WTC11 (cell line): ENCODE measurements at regions not wholly inside any gene's neighbourhood (a gene's known extent, or its start where the extent isn't known, plus 50 kb on each side); places are given as distances from the start of the nearest gene placed in this dataset.

Experiments
- CREB1 ChIP-seq: sonication (generic); formaldehyde crosslinking; IDR thresholded peaks from 2 replicates; pipeline ENCODE4 v1.8.0; 2023; ENCODE audit warnings: mild to moderate bottlenecking, missing genetic modification reagents
- ELF4 ChIP-seq: sonication (generic); formaldehyde crosslinking; IDR thresholded peaks from 2 replicates; pipeline ENCODE4 v1.8.1; 2022; ENCODE audit warnings: low read depth, mild to moderate bottlenecking, moderate library complexity, missing genetic modification reagents
- ESRRA ChIP-seq: sonication (generic); formaldehyde crosslinking; IDR thresholded peaks from 2 replicates; pipeline ENCODE4 v1.8.1; 2022; ENCODE audit warnings: mild to moderate bottlenecking, missing genetic modification reagents, borderline replicate concordance
- IRF1 ChIP-seq: sonication (generic); formaldehyde crosslinking; IDR thresholded peaks from 2 replicates; pipeline ENCODE4 v1.8.0; 2023; ENCODE audit warnings: missing genetic modification reagents
- JUN ChIP-seq: sonication (generic); formaldehyde crosslinking; IDR thresholded peaks from 2 replicates; pipeline ENCODE4 v1.8.0; 2023; ENCODE audit warnings: mild to moderate bottlenecking, missing genetic modification reagents
- PREB ChIP-seq: sonication (generic); formaldehyde crosslinking; IDR thresholded peaks from 2 replicates; pipeline ENCODE4 v1.8.1; 2022; ENCODE audit warnings: mild to moderate bottlenecking, missing genetic modification reagents, moderate library complexity, borderline replicate concordance
- SP1 ChIP-seq: sonication (generic); formaldehyde crosslinking; conservative IDR thresholded peaks from 2 replicates; pipeline ENCODE4 v1.8.1; 2022; ENCODE audit warnings: missing genetic modification reagents
- TP53 ChIP-seq: sonication (generic); formaldehyde crosslinking; IDR thresholded peaks from 2 replicates; pipeline ENCODE4 v1.8.1; 2023; ENCODE audit warnings: mild to moderate bottlenecking, missing genetic modification reagents
- TF ChIP-seq, protein P1 (sequence below): fragments of 200-600 bp; IDR thresholded peaks from 2 replicates; pipeline ENCODE4 v1.8.0; 2022; ENCODE audit warnings: antibody characterized with exemption
- TF ChIP-seq, protein P2 (sequence below): sonication (generic); formaldehyde crosslinking; IDR thresholded peaks from 2 replicates; pipeline ENCODE4 v1.8.0; 2022; ENCODE audit warnings: mild to moderate bottlenecking, missing genetic modification reagents
- TF ChIP-seq, protein P3 (sequence below): sonication (generic); formaldehyde crosslinking; IDR thresholded peaks from 2 replicates; pipeline ENCODE4 v1.8.1; 2022; ENCODE audit warnings: mild to moderate bottlenecking, moderate library complexity, missing genetic modification reagents

- TF ChIP-seq, protein P1, sequence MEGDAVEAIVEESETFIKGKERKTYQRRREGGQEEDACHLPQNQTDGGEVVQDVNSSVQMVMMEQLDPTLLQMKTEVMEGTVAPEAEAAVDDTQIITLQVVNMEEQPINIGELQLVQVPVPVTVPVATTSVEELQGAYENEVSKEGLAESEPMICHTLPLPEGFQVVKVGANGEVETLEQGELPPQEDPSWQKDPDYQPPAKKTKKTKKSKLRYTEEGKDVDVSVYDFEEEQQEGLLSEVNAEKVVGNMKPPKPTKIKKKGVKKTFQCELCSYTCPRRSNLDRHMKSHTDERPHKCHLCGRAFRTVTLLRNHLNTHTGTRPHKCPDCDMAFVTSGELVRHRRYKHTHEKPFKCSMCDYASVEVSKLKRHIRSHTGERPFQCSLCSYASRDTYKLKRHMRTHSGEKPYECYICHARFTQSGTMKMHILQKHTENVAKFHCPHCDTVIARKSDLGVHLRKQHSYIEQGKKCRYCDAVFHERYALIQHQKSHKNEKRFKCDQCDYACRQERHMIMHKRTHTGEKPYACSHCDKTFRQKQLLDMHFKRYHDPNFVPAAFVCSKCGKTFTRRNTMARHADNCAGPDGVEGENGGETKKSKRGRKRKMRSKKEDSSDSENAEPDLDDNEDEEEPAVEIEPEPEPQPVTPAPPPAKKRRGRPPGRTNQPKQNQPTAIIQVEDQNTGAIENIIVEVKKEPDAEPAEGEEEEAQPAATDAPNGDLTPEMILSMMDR: no peak
- TF ChIP-seq ESRRA: no peak
- TF ChIP-seq, protein P2, sequence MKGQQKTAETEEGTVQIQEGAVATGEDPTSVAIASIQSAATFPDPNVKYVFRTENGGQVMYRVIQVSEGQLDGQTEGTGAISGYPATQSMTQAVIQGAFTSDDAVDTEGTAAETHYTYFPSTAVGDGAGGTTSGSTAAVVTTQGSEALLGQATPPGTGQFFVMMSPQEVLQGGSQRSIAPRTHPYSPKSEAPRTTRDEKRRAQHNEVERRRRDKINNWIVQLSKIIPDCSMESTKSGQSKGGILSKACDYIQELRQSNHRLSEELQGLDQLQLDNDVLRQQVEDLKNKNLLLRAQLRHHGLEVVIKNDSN (CRISPR knock-in tag): no peak
- TF ChIP-seq CREB1 (CRISPR knock-in tag): no peak
- TF ChIP-seq SP1 (CRISPR knock-in tag): no peak
- TF ChIP-seq JUN (CRISPR knock-in tag): no peak
- no peak for TF ChIP-seq IRF1 (CRISPR knock-in tag)
- no peak for TF ChIP-seq TP53 (CRISPR knock-in tag)
- no peak for TF ChIP-seq PREB (CRISPR knock-in tag)
- TF ChIP-seq, protein P3, sequence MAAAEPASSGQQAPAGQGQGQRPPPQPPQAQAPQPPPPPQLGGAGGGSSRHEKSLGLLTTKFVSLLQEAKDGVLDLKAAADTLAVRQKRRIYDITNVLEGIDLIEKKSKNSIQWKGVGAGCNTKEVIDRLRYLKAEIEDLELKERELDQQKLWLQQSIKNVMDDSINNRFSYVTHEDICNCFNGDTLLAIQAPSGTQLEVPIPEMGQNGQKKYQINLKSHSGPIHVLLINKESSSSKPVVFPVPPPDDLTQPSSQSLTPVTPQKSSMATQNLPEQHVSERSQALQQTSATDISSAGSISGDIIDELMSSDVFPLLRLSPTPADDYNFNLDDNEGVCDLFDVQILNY (CRISPR knock-in tag): no peak
- no peak for TF ChIP-seq ELF4 (CRISPR knock-in tag)
These were observed 197.6 kb downstream of the WDR11 start for GRCh38 chr10:121048749-121049148.
